ENCODE measurements at regions not wholly inside any gene's neighbourhood (a gene's known extent, or its start where the extent isn't known, plus 50 kb on each side); places are given as distances from the start of the nearest gene placed in this dataset.

DNA sequence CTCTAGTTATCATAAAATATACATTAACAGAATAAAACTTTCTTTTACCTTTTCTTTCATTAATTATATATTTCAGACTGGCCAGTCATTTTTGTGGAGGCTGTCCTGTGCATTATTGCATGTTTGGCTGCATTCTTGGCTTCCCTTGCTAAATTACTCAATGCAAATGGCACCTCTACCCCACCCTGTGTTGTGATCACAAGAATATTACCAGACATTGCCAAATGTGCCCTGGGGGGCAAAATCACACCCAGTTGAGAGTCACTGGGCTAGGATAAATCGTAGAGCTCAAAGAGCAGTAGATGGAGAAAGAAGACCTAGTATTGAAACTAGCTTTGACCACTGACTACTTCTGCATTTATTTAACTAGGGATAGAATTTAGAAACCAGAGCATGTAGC lies 1257.8 kb upstream of the TENM4 start:
- ATAC-seq: no peak
- Histone ChIP-seq H3K4me1 (no peaks in the 10 kb centered on the region), H3K9me3 (no peaks in the 10 kb centered on the region), H3K27ac (no peak overlapping the region), H3K36me3 (no peaks in the 10 kb centered on the region), H3K4me3 (no peak overlapping the region), H3K27me3 (no peaks in the 10 kb centered on the region)
- no peak for DNase-seq
- intact Hi-C loops (cut with DNase I; ENCODE audit: low total_unique reads): no loop called here
- TF ChIP-seq, protein P1, sequence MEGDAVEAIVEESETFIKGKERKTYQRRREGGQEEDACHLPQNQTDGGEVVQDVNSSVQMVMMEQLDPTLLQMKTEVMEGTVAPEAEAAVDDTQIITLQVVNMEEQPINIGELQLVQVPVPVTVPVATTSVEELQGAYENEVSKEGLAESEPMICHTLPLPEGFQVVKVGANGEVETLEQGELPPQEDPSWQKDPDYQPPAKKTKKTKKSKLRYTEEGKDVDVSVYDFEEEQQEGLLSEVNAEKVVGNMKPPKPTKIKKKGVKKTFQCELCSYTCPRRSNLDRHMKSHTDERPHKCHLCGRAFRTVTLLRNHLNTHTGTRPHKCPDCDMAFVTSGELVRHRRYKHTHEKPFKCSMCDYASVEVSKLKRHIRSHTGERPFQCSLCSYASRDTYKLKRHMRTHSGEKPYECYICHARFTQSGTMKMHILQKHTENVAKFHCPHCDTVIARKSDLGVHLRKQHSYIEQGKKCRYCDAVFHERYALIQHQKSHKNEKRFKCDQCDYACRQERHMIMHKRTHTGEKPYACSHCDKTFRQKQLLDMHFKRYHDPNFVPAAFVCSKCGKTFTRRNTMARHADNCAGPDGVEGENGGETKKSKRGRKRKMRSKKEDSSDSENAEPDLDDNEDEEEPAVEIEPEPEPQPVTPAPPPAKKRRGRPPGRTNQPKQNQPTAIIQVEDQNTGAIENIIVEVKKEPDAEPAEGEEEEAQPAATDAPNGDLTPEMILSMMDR (IDR thresholded peaks at IDR 0.05 in 4 of 5, conservative IDR thresholded peaks at IDR 0.05 in 1 of 5): no peak
- TF ChIP-seq POLR2A (IDR thresholded peaks at IDR 0.05): no peak
- in situ Hi-C loops (cut with MboI; ENCODE audit: low sequenced_read_pairs in 4 of 4): no loop called here

DNA sequence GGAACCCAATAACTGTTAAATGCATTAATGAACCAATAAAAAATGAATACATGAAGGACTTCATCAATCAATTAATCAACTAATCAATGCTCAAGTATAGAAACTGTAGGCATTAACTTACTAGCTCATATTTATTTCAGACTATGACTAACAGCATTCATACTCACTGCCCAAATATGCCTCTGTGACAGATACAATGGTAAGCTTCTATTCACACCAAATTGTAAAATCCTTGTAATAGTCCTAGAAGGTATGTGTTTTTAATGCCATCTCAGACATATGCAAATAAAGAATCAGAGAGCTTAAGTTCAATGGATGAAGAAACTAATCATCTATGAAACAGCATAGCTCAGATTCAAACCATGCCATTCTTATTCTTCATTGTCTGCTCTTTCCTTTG lies 1253.6 kb upstream of the TENM4 start:
- no peak for TF ChIP-seq POLR2A (IDR thresholded peaks at IDR 0.05)
- TF ChIP-seq, protein P1 (IDR thresholded peaks at IDR 0.05 in 4 of 5, conservative IDR thresholded peaks at IDR 0.05 in 1 of 5): no peak
- no peak for ATAC-seq
- H3K27ac ChIP-seq: no peak overlapping the region
- H3K9me3 ChIP-seq: no peaks in the 10 kb centered on the region
- no peaks in the 10 kb centered on the region for H3K27me3 ChIP-seq
- no peak for DNase-seq
- intact Hi-C loops (cut with DNase I; ENCODE audit: low total_unique reads): no loop called here
- no peaks in the 10 kb centered on the region for H3K4me1 ChIP-seq
- H3K36me3 ChIP-seq: no peaks in the 10 kb centered on the region
- no peak overlapping the region for H3K4me3 ChIP-seq
- in situ Hi-C loops (cut with MboI; ENCODE audit: low sequenced_read_pairs in 4 of 4): no loop called here

DNA sequence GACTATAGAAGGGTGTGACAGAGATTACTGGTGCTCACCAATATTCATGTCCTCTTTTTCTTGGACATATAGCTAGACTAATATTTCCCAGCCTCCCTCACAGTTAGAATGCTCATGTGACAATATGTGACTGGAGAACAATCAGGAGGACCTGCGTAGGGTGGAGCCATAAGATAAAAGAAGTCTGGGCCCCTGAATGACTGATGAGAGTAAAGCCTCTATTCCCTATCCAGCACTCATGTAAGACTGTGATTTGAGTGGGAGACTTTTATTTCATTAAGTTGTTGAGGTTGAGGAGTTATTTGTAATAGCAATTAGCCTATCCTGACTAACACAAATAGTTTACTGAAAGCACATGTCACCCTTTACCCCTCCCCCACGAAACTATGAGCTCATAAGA lies 1247.1 kb upstream of the TENM4 start:
- in situ Hi-C loops (cut with MboI; ENCODE audit: low sequenced_read_pairs in 4 of 4): no loop called here
- H3K27ac ChIP-seq: no peak overlapping the region
- ATAC-seq: no peak
- H3K9me3 ChIP-seq: no peaks in the 10 kb centered on the region
- no peak overlapping the region for H3K4me3 ChIP-seq
- no peak for TF ChIP-seq POLR2A (IDR thresholded peaks at IDR 0.05)
- TF ChIP-seq, protein P1 (IDR thresholded peaks at IDR 0.05 in 4 of 5, conservative IDR thresholded peaks at IDR 0.05 in 1 of 5): no peak
- no peak for DNase-seq
- no peaks in the 10 kb centered on the region for H3K4me1 ChIP-seq
- intact Hi-C loops (cut with DNase I; ENCODE audit: low total_unique reads): no loop called here
- H3K27me3 ChIP-seq: no peaks in the 10 kb centered on the region
- H3K36me3 ChIP-seq: no peaks in the 10 kb centered on the region

DNA sequence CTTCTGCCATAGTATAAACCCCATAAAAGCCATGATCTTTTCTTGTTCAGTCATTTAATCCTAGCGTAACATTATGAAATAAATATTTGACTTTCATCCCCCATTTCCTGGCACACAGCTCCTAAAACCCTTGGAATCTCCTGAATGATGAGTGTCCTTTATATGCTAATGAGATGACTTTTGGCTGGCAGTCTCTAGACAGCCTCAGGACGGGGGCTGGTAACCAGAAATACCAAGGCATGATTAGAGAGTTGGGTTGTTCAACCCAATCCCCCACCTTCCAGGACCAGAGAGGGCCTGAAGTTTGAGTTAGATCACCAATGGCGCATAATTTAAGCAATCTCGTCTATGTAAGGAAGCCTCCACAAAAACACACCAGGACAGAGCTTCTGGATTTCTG lies 1246.1 kb upstream of the TENM4 start:
- intact Hi-C loops (cut with DNase I; ENCODE audit: low total_unique reads) (no loop called here), in situ Hi-C loops (cut with MboI; ENCODE audit: low sequenced_read_pairs in 4 of 4) (no loop called here)
- no peaks in the 10 kb centered on the region for H3K4me1 ChIP-seq
- H3K4me3 ChIP-seq: no peak overlapping the region
- H3K27ac ChIP-seq: no peak overlapping the region
- no peaks in the 10 kb centered on the region for H3K9me3 ChIP-seq
- no peak for TF ChIP-seq POLR2A (IDR thresholded peaks at IDR 0.05)
- TF ChIP-seq, protein P1 (IDR thresholded peaks at IDR 0.05 in 4 of 5, conservative IDR thresholded peaks at IDR 0.05 in 1 of 5): no peak
- no peak for ATAC-seq
- no peaks in the 10 kb centered on the region for H3K36me3 ChIP-seq
- H3K27me3 ChIP-seq: no peaks in the 10 kb centered on the region
- no peak for DNase-seq

DNA sequence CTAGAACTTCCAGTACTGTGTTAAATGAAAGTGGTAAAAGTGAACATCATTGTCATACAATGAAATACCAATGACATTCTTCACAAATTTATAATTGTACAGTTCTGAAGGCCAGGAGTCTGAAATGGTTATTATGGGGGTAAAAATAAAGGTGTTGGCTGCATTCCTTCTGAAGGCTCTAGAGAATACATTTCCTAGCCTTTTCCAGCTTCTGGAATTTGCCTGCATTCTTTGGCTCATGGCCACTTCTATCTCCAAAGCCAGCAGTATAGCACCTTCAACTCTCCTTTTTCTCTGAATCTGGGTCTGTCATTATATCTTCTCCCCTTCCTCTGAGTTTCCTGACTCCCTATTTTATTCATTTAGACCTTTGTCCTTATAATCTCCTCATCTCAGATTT lies 1232.7 kb upstream of the TENM4 start:
- no peak for ATAC-seq
- Histone ChIP-seq H3K4me1 (no peaks in the 10 kb centered on the region), H3K9me3 (no peaks in the 10 kb centered on the region), H3K27me3 (no peaks in the 10 kb centered on the region), H3K36me3 (no peaks in the 10 kb centered on the region), H3K4me3 (no peak overlapping the region), H3K27ac (no peak overlapping the region)
- intact Hi-C loops (cut with DNase I; ENCODE audit: low total_unique reads) (no loop called here), in situ Hi-C loops (cut with MboI; ENCODE audit: low sequenced_read_pairs in 4 of 4) (no loop called here)
- no peak for DNase-seq
- TF ChIP-seq, protein P1 (IDR thresholded peaks at IDR 0.05 in 4 of 5, conservative IDR thresholded peaks at IDR 0.05 in 1 of 5): no peak
- TF ChIP-seq POLR2A (IDR thresholded peaks at IDR 0.05): no peak

Data from gastrocnemius medialis (tissue), 4 donors.